ENCODE measurements at regions not wholly inside any gene's neighbourhood (a gene's known extent, or its start where the extent isn't known, plus 50 kb on each side); places are given as distances from the start of the nearest gene placed in this dataset.

DNA sequence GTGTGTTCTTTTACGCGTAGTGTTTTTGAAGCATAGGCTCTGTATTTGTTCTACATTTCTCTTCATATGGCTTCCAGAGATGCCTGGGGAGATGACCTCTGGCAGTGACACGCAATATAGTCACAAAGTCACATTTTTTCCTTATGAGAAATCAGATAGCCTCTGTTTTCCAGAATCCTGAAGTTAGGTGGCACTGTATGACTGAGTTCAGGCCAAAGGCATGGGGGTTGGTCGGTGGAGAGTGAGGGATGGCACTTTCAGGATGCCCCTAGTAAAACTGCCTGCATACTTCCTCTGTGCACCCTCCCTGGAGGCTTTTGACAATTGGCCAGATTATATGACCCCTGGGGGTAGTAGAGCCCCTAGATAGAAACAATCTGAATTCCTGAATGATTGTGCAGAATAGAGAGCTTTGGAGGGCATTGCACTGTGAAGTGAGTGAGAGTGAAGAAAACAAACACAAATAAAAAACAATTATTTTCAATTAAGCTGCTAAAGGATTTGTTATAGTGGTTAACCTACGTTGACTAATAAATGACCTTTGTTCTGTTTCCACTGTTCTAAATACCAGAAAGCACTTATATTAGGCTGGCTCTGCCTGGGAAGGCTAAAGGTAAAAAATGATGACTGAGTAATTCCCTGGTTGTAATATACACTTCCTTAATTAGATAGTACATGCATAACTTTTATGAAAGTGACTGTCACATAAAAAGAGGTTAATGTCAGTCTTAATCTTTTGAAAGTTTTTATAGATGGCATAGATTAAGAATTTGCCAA lies 1660.8 kb downstream of the PLA2G4A start:
- no peak overlapping the region for H3K4me3 ChIP-seq (replicated peaks; ENCODE audit: low read depth, low read length)
- peak; percentile 26 for DNase-seq (ENCODE audit: low read depth)
- TF ChIP-seq, protein P1, sequence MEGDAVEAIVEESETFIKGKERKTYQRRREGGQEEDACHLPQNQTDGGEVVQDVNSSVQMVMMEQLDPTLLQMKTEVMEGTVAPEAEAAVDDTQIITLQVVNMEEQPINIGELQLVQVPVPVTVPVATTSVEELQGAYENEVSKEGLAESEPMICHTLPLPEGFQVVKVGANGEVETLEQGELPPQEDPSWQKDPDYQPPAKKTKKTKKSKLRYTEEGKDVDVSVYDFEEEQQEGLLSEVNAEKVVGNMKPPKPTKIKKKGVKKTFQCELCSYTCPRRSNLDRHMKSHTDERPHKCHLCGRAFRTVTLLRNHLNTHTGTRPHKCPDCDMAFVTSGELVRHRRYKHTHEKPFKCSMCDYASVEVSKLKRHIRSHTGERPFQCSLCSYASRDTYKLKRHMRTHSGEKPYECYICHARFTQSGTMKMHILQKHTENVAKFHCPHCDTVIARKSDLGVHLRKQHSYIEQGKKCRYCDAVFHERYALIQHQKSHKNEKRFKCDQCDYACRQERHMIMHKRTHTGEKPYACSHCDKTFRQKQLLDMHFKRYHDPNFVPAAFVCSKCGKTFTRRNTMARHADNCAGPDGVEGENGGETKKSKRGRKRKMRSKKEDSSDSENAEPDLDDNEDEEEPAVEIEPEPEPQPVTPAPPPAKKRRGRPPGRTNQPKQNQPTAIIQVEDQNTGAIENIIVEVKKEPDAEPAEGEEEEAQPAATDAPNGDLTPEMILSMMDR (IDR thresholded peaks at IDR 0.05; ENCODE audit: low read length, missing control alignments) = no peak

DNA sequence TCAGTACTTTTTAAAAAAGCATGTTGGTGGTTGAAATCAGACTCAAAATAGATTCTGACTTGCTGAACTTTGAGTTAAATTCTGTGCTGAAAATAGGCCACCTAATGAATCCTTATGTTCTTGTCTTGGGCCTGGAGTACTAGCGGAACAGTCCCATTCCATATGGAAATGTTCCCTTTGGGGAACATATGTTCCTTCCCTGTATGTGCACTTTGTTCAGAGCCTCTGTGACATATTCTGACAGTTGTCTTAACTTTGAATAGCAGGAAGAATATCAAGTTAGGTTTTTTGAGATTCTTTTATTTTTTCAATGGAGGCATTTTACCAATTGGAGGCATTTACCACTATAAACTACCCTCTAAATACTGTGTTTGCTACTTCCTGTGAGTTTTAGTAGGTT lies 1667.8 kb downstream of the PLA2G4A start:
- no peak for DNase-seq (ENCODE audit: low read depth)
- TF ChIP-seq, protein P1 (IDR thresholded peaks at IDR 0.05; ENCODE audit: low read length, missing control alignments) = no peak
- no peak overlapping the region for H3K4me3 ChIP-seq (replicated peaks; ENCODE audit: low read depth, low read length)

DNA sequence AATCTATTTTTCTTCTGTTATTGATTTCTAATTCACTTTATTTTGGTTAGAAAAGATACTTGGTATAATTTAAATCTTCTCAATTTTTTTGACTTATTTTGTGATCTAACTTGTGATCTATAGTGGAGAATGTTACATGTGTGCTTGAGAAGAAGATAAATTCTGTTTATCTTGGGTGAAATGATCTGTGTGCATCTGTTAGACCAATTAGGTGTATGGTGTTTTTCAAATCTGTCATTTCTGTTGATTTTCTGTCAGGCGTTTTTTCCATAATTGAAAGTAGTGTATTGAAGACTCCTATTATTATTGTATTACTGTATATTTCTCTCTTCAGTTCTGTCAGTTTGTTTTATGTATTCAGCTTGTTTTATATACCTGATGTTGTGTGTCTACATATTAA lies 1668.3 kb downstream of the PLA2G4A start:
- DNase-seq (ENCODE audit: low read depth) = no peak
- TF ChIP-seq, protein P1 (IDR thresholded peaks at IDR 0.05; ENCODE audit: low read length, missing control alignments) = no peak
- H3K4me3 ChIP-seq (replicated peaks; ENCODE audit: low read depth, low read length) = no peak overlapping the region

DNA sequence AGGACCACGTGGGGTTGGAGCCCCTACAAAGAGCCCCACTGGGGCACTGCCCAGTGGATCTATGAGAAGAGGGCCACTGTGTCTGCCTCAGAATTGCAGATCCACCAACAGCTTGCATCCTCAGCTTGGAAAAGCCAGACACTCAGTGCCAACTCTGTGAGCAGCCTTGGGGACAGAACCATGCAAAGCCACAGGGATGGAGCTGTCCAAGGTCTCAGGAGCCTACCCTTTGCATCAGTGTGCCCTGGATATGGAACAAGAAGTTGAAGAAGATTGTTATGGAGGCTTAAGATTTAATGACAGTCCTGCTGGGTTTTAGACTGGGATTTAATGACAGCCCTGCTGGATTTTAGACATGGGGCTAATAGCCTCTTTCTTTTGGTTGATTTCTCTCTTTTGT lies 1670.9 kb downstream of the PLA2G4A start:
- TF ChIP-seq, protein P1 (IDR thresholded peaks at IDR 0.05; ENCODE audit: low read length, missing control alignments) = no peak
- DNase-seq (ENCODE audit: low read depth) = peak; percentile 14
- no peak overlapping the region for H3K4me3 ChIP-seq (replicated peaks; ENCODE audit: low read depth, low read length)

DNA sequence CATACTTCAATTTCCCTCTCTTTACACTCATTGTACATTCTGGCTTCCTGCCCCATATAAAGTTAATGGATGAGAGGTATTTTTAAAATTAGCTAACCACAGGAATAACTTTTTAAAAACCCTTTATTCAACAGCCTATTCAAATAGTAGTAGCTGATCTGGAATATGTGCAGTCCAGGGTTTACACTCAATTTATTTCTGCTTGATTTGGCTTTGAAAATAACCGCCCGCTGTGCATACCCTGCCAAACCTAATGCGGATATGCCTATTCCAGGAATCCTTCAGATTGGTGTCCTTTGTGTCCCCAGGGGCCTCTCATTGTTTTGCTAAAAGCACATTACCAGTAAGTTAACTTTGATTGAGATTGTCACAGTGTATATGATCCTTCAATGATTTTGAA lies 1686.2 kb downstream of the PLA2G4A start:
- TF ChIP-seq, protein P1 (IDR thresholded peaks at IDR 0.05; ENCODE audit: low read length, missing control alignments) = no peak
- no peak for DNase-seq (ENCODE audit: low read depth)
- H3K4me3 ChIP-seq (replicated peaks; ENCODE audit: low read depth, low read length) = no peak overlapping the region

DNA sequence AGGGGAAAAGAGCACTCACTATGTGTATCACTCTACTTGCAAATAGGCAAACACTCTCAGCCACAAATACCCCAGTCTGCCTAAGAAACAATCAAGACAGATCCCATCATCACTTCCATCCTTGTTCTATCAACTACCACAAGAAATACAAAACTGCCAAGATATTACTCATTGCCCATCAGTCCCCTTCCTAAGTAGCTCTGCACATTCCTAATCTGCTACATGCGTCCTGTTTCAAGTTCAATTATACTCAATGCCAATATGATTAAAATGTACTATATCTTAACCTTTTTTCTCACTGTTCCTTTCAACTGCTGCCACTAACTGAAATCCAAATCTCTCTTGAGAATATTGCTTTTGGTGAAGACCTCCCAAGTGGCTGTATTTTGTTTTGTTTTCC lies 1688.4 kb downstream of the PLA2G4A start:
- DNase-seq (ENCODE audit: low read depth) = no peak
- TF ChIP-seq, protein P1 (IDR thresholded peaks at IDR 0.05; ENCODE audit: low read length, missing control alignments) = no peak
- H3K4me3 ChIP-seq (replicated peaks; ENCODE audit: low read depth, low read length) = no peak overlapping the region

DNA sequence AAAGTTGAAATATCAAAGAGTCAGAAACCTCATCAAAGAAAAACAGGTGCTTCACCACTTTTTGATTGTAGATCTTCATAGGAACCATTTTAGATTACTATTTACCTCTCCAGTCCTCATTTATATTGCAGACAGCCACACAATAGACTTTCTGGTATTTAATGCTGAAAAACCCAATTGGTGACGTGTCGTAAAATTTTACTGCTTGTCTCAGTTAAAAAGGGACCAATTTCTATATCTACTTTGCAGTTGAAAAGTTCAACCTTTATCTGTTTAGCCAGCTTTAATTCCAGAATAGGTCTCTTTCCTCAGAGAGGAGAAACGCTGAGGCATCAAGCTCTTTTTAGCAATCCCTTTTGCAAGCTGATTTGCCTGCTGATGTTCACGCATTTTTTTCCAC lies 1722.4 kb downstream of the PLA2G4A start:
- TF ChIP-seq, protein P1 (IDR thresholded peaks at IDR 0.05; ENCODE audit: low read length, missing control alignments) = no peak
- no peak for DNase-seq (ENCODE audit: low read depth)
- H3K4me3 ChIP-seq (replicated peaks; ENCODE audit: low read depth, low read length) = no peak overlapping the region
